H1 (cell line): ENCODE measurements at regions not wholly inside any gene's neighbourhood (a gene's known extent, or its start where the extent isn't known, plus 50 kb on each side); places are given as distances from the start of the nearest gene placed in this dataset.

Source experiments
- CTCF ChIA-PET: fragments of 300-600 bp; sonication (Branson Sonifier 250); formaldehyde crosslinking; loops from one replicate; lab custom pipeline; 2021; ENCODE audit not compliant: partially characterized antibody; lab: Charles Lee
- POLR2A ChIA-PET: fragments of 300-600 bp; sonication (Branson Sonifier 250); formaldehyde crosslinking; loops from one replicate; lab custom pipeline; 2021; ENCODE audit warnings: inconsistent platforms; ENCODE audit not compliant: partially characterized antibody; lab: Charles Lee
- DNase-seq, 2 experiments: peaks; one replicate each; pipeline versions ENCODE4 v3.0.0 to v3.0.0-alpha.2; 2010 to 2022; ENCODE audit warnings: low spot score in 2 of 2, low read depth in 1 of 2, mixed read lengths in 1 of 2
- FAIRE-seq: peaks from 2 replicates; lab custom pipeline; 2011; peaks lifted over from hg19 to GRCh38; lab: Jason Lieb, UNC
- H2AFZ ChIP-seq: 2 replicates; pipeline ENCODE4 v1.8.1; 2012; ENCODE audit warnings: low read length, inconsistent platforms
- H2AK5ac ChIP-seq: 2 replicates; pipeline ENCODE4 v1.6.1; 2013; ENCODE audit warnings: low read depth, low read length
- H2BK120ac ChIP-seq: replicated peaks from 2 replicates; pipeline ENCODE3; 2013; ENCODE audit warnings: low read depth, low read length, inconsistent platforms
- H2BK12ac ChIP-seq: 2 replicates; pipeline ENCODE4 v1.6.1; 2013; ENCODE audit warnings: low read depth, low read length
- H2BK15ac ChIP-seq: 2 replicates; pipeline ENCODE4 v1.6.1; 2013; ENCODE audit warnings: low read length
- H2BK20ac ChIP-seq: 2 replicates; pipeline ENCODE4 v1.6.1; 2013; ENCODE audit warnings: low read length
- H2BK5ac ChIP-seq: 2 replicates; pipeline ENCODE4 v1.6.1; 2013; ENCODE audit warnings: low read depth, low read length
- H3K14ac ChIP-seq: 2 replicates; pipeline ENCODE4 v1.6.1; 2013; ENCODE audit warnings: inconsistent platforms; ENCODE audit not compliant: insufficient read length
- H3K18ac ChIP-seq: 2 replicates; pipeline ENCODE4 v1.6.1; 2013; ENCODE audit warnings: low read length; ENCODE audit errors: extremely low read depth
- H3K23ac ChIP-seq: 2 replicates; pipeline ENCODE4 v1.6.1; 2013; ENCODE audit warnings: inconsistent platforms; ENCODE audit not compliant: insufficient read length
- H3K23me2 ChIP-seq: 2 replicates; pipeline ENCODE4 v1.6.1; 2013; ENCODE audit warnings: low read depth, low read length
- H3K27ac ChIP-seq: 2 replicates; pipeline ENCODE4 v1.6.1; 2011; ENCODE audit warnings: low read depth, low read length, inconsistent platforms
- H3K27me3 ChIP-seq, 4 experiments: replicated peaks in 1 of 4; 1 replicate in 1 of 4; 2 replicates in 3 of 4; pipeline versions ENCODE4 v1.6.1 to v1.8.1; 2011 to 2013; ENCODE audit warnings: low read length in 3 of 4, mild to moderate bottlenecking in 3 of 4, inconsistent platforms in 2 of 4, mixed read lengths in 2 of 4, moderate library complexity in 1 of 4; ENCODE audit not compliant: control insufficient read depth in 3 of 4, insufficient read depth in 3 of 4; ENCODE audit errors: extremely low read depth in 1 of 4
- H3K36me3 ChIP-seq, 4 experiments: 2 replicates each; pipeline versions ENCODE4 v1.6.1 to v1.8.1; 2011 to 2013; ENCODE audit warnings: mild to moderate bottlenecking in 4 of 4, low read length in 3 of 4, moderate library complexity in 2 of 4, control low read depth in 1 of 4, inconsistent platforms in 1 of 4; ENCODE audit not compliant: insufficient read depth in 4 of 4, control insufficient read depth in 2 of 4
- H3K4ac ChIP-seq: replicated peaks from 2 replicates; pipeline ENCODE3; 2013; ENCODE audit warnings: low read length, low read depth, mixed read lengths, inconsistent platforms; ENCODE audit not compliant: insufficient read length
- H3K4me1 ChIP-seq, 4 experiments: replicated peaks in 1 of 4; 1 replicate in 1 of 4; 2 replicates in 3 of 4; pipeline versions ENCODE4 v1.6.1 to v1.8.1; 2011 to 2013; ENCODE audit warnings: low read length in 3 of 4, inconsistent platforms in 2 of 4, mixed read lengths in 1 of 4; ENCODE audit not compliant: insufficient read depth in 4 of 4, control insufficient read depth in 3 of 4
- H3K4me2 ChIP-seq, 2 experiments: 2 replicates each; pipeline versions ENCODE4 v1.6.1 to v1.8.1; 2011 to 2013; ENCODE audit warnings: low read depth in 2 of 2, low read length in 2 of 2, control low read depth in 1 of 2, inconsistent platforms in 1 of 2, mild to moderate bottlenecking in 1 of 2; ENCODE audit not compliant: insufficient read depth in 1 of 2
- H3K4me3 ChIP-seq, 4 experiments: fragments of 200-600, 300-600 bp in 1 of 4; sonication (generic), shearing (Covaris generic), sonication (Bioruptor Twin) in 1 of 4; 2 replicates each; pipeline versions ENCODE4 v1.5.1 to v1.8.1; 2011 to 2016; ENCODE audit warnings: low read length in 4 of 4, low read depth in 3 of 4, control low read depth in 2 of 4, inconsistent platforms in 2 of 4, mild to moderate bottlenecking in 2 of 4, mixed read lengths in 1 of 4, moderate library complexity in 1 of 4; ENCODE audit not compliant: insufficient read depth in 2 of 4; ENCODE audit errors: extremely low read depth in 1 of 4
- H3K56ac ChIP-seq: replicated peaks from 2 replicates; pipeline ENCODE3; 2013; ENCODE audit warnings: low read depth, mild to moderate bottlenecking, mixed read lengths, low read length, inconsistent platforms; ENCODE audit not compliant: insufficient read length
- H3K79me1 ChIP-seq: 2 replicates; pipeline ENCODE4 v1.6.1; 2013; ENCODE audit warnings: low read depth, low read length, control low read depth
- H3K79me2 ChIP-seq, 2 experiments: 2 replicates each; pipeline versions ENCODE4 v1.6.1 to v1.8.1; 2012 to 2013; ENCODE audit warnings: low read length in 2 of 2, mild to moderate bottlenecking in 2 of 2, inconsistent platforms in 1 of 2; ENCODE audit not compliant: insufficient read depth in 2 of 2, control insufficient read depth in 1 of 2
- H3K9ac ChIP-seq, 4 experiments: replicated peaks in 1 of 4; 1 replicate in 1 of 4; 2 replicates in 3 of 4; pipeline versions ENCODE4 v1.6.1 to v1.8.1; 2011 to 2013; ENCODE audit warnings: low read depth in 3 of 4, low read length in 3 of 4, control low read depth in 2 of 4, mild to moderate bottlenecking in 2 of 4, moderate library complexity in 2 of 4, inconsistent platforms in 1 of 4; ENCODE audit errors: extremely low read depth in 1 of 4
- H3K9me3 ChIP-seq, 2 experiments: 2 replicates each; pipeline versions ENCODE4 v1.6.1 to v1.8.1; 2012 to 2013; ENCODE audit warnings: mild to moderate bottlenecking in 2 of 2, moderate library complexity in 2 of 2, control low read depth in 1 of 2, inconsistent platforms in 1 of 2, low read depth in 1 of 2, low read length in 1 of 2, mixed read lengths in 1 of 2; ENCODE audit not compliant: insufficient read depth in 2 of 2
- H4K20me1 ChIP-seq, 2 experiments: replicated peaks in 1 of 2; 2 replicates each; pipeline versions ENCODE3 to v1.8.1; 2011 to 2013; ENCODE audit warnings: inconsistent platforms in 2 of 2, low read length in 2 of 2, mild to moderate bottlenecking in 1 of 2; ENCODE audit not compliant: insufficient read depth in 2 of 2, control insufficient read depth in 1 of 2
- H4K5ac ChIP-seq: 2 replicates; pipeline ENCODE4 v1.6.1; 2013; ENCODE audit warnings: low read length, low read depth, mixed read lengths, inconsistent platforms; ENCODE audit not compliant: insufficient read length
- H4K8ac ChIP-seq: 2 replicates; pipeline ENCODE4 v1.8.0; 2013; ENCODE audit warnings: mild to moderate bottlenecking, moderate library complexity, low read length, inconsistent platforms; ENCODE audit not compliant: insufficient read depth; ENCODE audit errors: extremely low read depth
- H4K91ac ChIP-seq: replicated peaks from 2 replicates; pipeline ENCODE3; 2013; ENCODE audit warnings: low read length, mixed read lengths, inconsistent platforms; ENCODE audit not compliant: insufficient read length
- ATF3 ChIP-seq: IDR thresholded peaks from 2 replicates; pipeline ENCODE4 v1.6.1; 2011; ENCODE audit warnings: low read depth, mild to moderate bottlenecking, low read length; ENCODE audit not compliant: insufficient read depth
- KDM1A ChIP-seq: fragments of 200-600, 300-600 bp; sonication (generic); IDR thresholded peaks from 2 replicates; pipeline ENCODE4 v1.7.1; 2016; ENCODE audit warnings: mild to moderate bottlenecking, low read length, borderline replicate concordance
- TCF12 ChIP-seq: IDR thresholded peaks from 2 replicates; pipeline ENCODE4 v1.6.1; 2011; ENCODE audit warnings: low read depth, mild to moderate bottlenecking, low read length
- WGBS, 2 experiments: shearing (Covaris generic) in 1 of 2; methylation state at CpG; one replicate each; pipeline versions ENCODE4 v1.1.6 to v1.1.7; 2013 to 2015; ENCODE audit warnings: low lambda C conversion rate in 2 of 2, mixed read lengths in 2 of 2, inconsistent platforms in 1 of 2, low coverage in 1 of 2, missing lambda C conversion rate in 1 of 2; ENCODE audit not compliant: insufficient replicate concordance in 2 of 2, insufficient coverage in 1 of 2, insufficient read length in 1 of 2; ENCODE audit errors: extremely low coverage in 1 of 2, missing lambda C conversion rate in 1 of 2; 5-methylcytosine and 5-hydroxymethylcytosine counted together

DNA sequence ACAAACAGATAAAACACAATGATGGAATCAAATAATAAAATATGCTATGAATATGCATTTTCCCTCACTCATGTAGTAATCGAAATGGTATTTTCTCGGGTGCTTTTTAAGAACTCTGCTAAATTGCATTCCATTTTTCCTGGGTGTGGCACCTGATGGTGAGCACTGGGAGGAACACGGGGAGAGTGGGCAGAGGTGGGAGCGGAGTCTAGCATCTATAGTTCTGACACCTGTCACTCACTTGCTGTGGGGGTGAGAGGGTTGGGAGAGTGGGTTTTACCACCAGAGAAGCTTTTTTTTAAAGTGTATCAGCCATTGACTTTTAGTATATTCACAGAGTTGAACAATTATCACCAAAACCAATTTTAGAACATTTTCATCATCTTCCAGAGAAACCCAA, 73.4 kb upstream of the PGBD5 start:
- no peak overlapping the region for H2BK5ac ChIP-seq
- DNase-seq: no peak
- no peaks in the 10 kb centered on the region for H4K20me1 ChIP-seq
- H3K4ac ChIP-seq: no peak overlapping the region
- H4K91ac ChIP-seq: no peak overlapping the region
- H2BK20ac ChIP-seq: no peak overlapping the region
- H3K56ac ChIP-seq: no peak overlapping the region
- H3K4me3 ChIP-seq: no peak overlapping the region
- no peak overlapping the region for H2AFZ ChIP-seq
- no peak overlapping the region for H2BK15ac ChIP-seq
- 91% methylated on average over 4 of the region's 4 CpGs; no CpG with 5 or more reads in 1 of the 2 experiments for WGBS, 2 experiments
- no peaks in the 10 kb centered on the region; the same call in 1 of the 2 replicates for H3K23me2 ChIP-seq
- H4K5ac ChIP-seq: no peak overlapping the region
- H2AK5ac ChIP-seq: no peak overlapping the region
- no peaks in the 10 kb centered on the region; a peak in 1 of 7 replicates for H3K27me3 ChIP-seq
- H3K79me2 ChIP-seq: no peaks in the 10 kb centered on the region
- no peaks in the 10 kb centered on the region for H3K79me1 ChIP-seq
- H3K36me3 ChIP-seq: no peaks in the 10 kb centered on the region
- H3K9ac ChIP-seq: no peak overlapping the region
- H3K4me1 ChIP-seq: 0 out of 7 replicates have a peak, but pooled peaks cover 0 to 3% (median 0%) of the 10 kb centered on the region in 4 experiments
- no peak overlapping the region for H3K14ac ChIP-seq
- H2BK12ac ChIP-seq: no peak overlapping the region
- ChIA-PET CTCF (interaction anchor here (0.6 kb wide), 1 partner anchor 95 kb away, joined by 3 read pairs; no protein-coding TSS in a partner anchor), POLR2A (no interaction called here)
- FAIRE-seq: no peak
- H2BK120ac ChIP-seq: no peak overlapping the region
- H3K27ac ChIP-seq: no peak overlapping the region
- H4K8ac ChIP-seq: no peak overlapping the region
- H3K9me3 ChIP-seq: no peaks in the 10 kb centered on the region; a peak in 1 of 4 replicates
- no peak overlapping the region for H3K23ac ChIP-seq
- no peak overlapping the region for H3K4me2 ChIP-seq
- no peak overlapping the region for H3K18ac ChIP-seq
- no peak for TF ChIP-seq KDM1A
- TF ChIP-seq TCF12: no peak
- no peak for TF ChIP-seq ATF3
